T-cell (primary cell): ENCODE measurements at regions not wholly inside any gene's neighbourhood (a gene's known extent, or its start where the extent isn't known, plus 50 kb on each side); places are given as distances from the start of the nearest gene placed in this dataset.

Experiments
- ATAC-seq, 4 experiments: fragments of 200-7000 bp in 3 of 4; fragments of 150-1000 bp in 1 of 4; cut with Tn5 transposase; replicated peaks in 1 of 4; 1 replicate in 3 of 4; 2 replicates in 1 of 4; pipeline ENCODE4 v1.10.0; 2021; ENCODE audit warnings: moderate library complexity in 3 of 4, mild to moderate bottlenecking in 2 of 4, moderate number of reproducible peaks in 1 of 4
- CTCF ChIA-PET, 2 donors: fragments of 300-600 bp; sonication (Branson Sonifier 250); formaldehyde crosslinking; loops; one replicate each; lab custom pipeline; 2022; ENCODE audit warnings: antibody characterized with exemption in 2 of 2; lab: Charles Lee
- POLR2A ChIA-PET, 2 donors: fragments of 300-600 bp; sonication (Branson Sonifier 250); formaldehyde crosslinking; loops; one replicate each; lab custom pipeline; 2022; ENCODE audit warnings: antibody characterized with exemption in 2 of 2; lab: Charles Lee
- DNase-seq, 35 experiments: peaks; one replicate each; pipeline versions ENCODE4 v3.0.0 to v3.0.0-alpha.2; 2013 to 2023
- H3K27ac ChIP-seq: one replicate; pipeline ENCODE4 v1.5.1; 2013; ENCODE audit warnings: low read length
- H3K27me3 ChIP-seq, 2 experiments: replicated peaks in 1 of 2; 1 replicate in 1 of 2; 2 replicates in 1 of 2; pipeline versions ENCODE4 v1.6.1 to v1.7.0; 2013; ENCODE audit warnings: low read length in 1 of 2, mixed read lengths in 1 of 2; ENCODE audit not compliant: control insufficient read depth in 2 of 2, insufficient read depth in 2 of 2; ENCODE audit errors: extremely low read depth in 1 of 2
- H3K36me3 ChIP-seq, 2 donors: 1 replicate in 1 of 2; 2 replicates in 1 of 2; pipeline versions ENCODE4 v1.6.1 to v1.7.0; 2013; ENCODE audit warnings: low read length in 1 of 2; ENCODE audit not compliant: control insufficient read depth in 2 of 2, insufficient read depth in 1 of 2; ENCODE audit errors: extremely low read depth in 1 of 2
- H3K4me1 ChIP-seq, 2 experiments: 1 replicate in 1 of 2; 2 replicates in 1 of 2; pipeline versions ENCODE4 v1.6.1 to v1.7.0; 2013; ENCODE audit warnings: low read length in 2 of 2, mixed read lengths in 1 of 2; ENCODE audit not compliant: insufficient read depth in 2 of 2, control insufficient read depth in 1 of 2; ENCODE audit errors: extremely low read depth in 1 of 2
- H3K4me3 ChIP-seq, 2 donors: 1 replicate in 1 of 2; 2 replicates in 1 of 2; pipeline versions ENCODE4 v1.5.1 to v1.7.0; 2013; ENCODE audit warnings: mild to moderate bottlenecking in 2 of 2, low read length in 1 of 2, moderate library complexity in 1 of 2; ENCODE audit not compliant: control insufficient read depth in 1 of 2; ENCODE audit errors: extremely low read depth in 1 of 2
- H3K9me3 ChIP-seq: 2 replicates; pipeline ENCODE4 v1.7.0; 2013
- H3K27ac Mint-ChIP-seq, 2 donors: one replicate each; pipeline ENCODE4 v1.8.0; 2020 to 2021; ENCODE audit warnings: mild to moderate bottlenecking in 2 of 2, mixed read lengths in 2 of 2
- H3K27me3 Mint-ChIP-seq, 2 donors: one replicate each; pipeline ENCODE4 v1.8.0; 2021 to 2022; ENCODE audit warnings: mixed read lengths in 2 of 2
- H3K36me3 Mint-ChIP-seq: one replicate; pipeline ENCODE4 v1.8.0; 2021; ENCODE audit warnings: mixed read lengths
- H3K4me1 Mint-ChIP-seq, 3 donors: one replicate each; pipeline ENCODE4 v1.8.0; 2020 to 2022; ENCODE audit warnings: mixed read lengths in 3 of 3, mild to moderate bottlenecking in 1 of 3
- H3K4me3 Mint-ChIP-seq, 3 donors: one replicate each; pipeline ENCODE4 v1.8.0; 2020 to 2022; ENCODE audit warnings: mild to moderate bottlenecking in 3 of 3, mixed read lengths in 3 of 3, moderate library complexity in 3 of 3
- H3K9me3 Mint-ChIP-seq, 3 donors: one replicate each; pipeline ENCODE4 v1.8.0; 2020 to 2022; ENCODE audit warnings: mixed read lengths in 3 of 3
- WGBS: methylation state at CpG from one replicate; pipeline ENCODE4 v1.1.5; 2013; ENCODE audit warnings: missing lambda C conversion rate; ENCODE audit not compliant: insufficient coverage; 5-methylcytosine and 5-hydroxymethylcytosine counted together

GRCh38 chr7:97390915-97391593 lies 273.6 kb downstream of the SDHAF3 start:
- WGBS, result 40% methylated on average over 1 of the region's 4 CpGs
- H3K27me3 Mint-ChIP-seq, result peaks cover 0 to 2% of the 10 kb centered on the region in 2 donors
- H3K27me3 ChIP-seq, result no peaks in the 10 kb centered on the region
- H3K36me3 Mint-ChIP-seq, result no peaks in the 10 kb centered on the region
- DNase-seq (no peak), ATAC-seq (no peak)
- H3K4me1 Mint-ChIP-seq, result no peaks in the 10 kb centered on the region
- POLR2A ChIA-PET, result no interaction called here
- H3K4me1 ChIP-seq, result no peaks in the 10 kb centered on the region
- H3K4me3 ChIP-seq, result no peak overlapping the region
- H3K4me3 Mint-ChIP-seq, result no peak overlapping the region
- H3K9me3 ChIP-seq, result no peaks in the 10 kb centered on the region
- H3K9me3 Mint-ChIP-seq, result no peaks in the 10 kb centered on the region
- H3K27ac ChIP-seq, result no peak overlapping the region
- CTCF ChIA-PET, result no interaction called here
- H3K27ac Mint-ChIP-seq, result no peak overlapping the region
- no peaks in the 10 kb centered on the region for H3K36me3 ChIP-seq

GRCh38 chr7:97401398-97401797 lies 283.9 kb downstream of the SDHAF3 start:
- Histone ChIP-seq H3K27me3 (no peaks in the 10 kb centered on the region), H3K36me3 (no peaks in the 10 kb centered on the region), H3K4me3 (no peak overlapping the region), H3K9me3 (no peaks in the 10 kb centered on the region), H3K27ac (no peak overlapping the region), H3K4me1 (no peaks in the 10 kb centered on the region)
- DNase-seq (no peak), ATAC-seq (no peak)
- peaks cover 6 to 9% of the 10 kb centered on the region in 2 donors for H3K27me3 Mint-ChIP-seq
- H3K27ac Mint-ChIP-seq, result no peak overlapping the region
- ChIA-PET CTCF (no interaction called here), POLR2A (no interaction called here)
- no peaks in the 10 kb centered on the region for H3K4me1 Mint-ChIP-seq
- no peaks in the 10 kb centered on the region for H3K9me3 Mint-ChIP-seq
- H3K36me3 Mint-ChIP-seq, result no peaks in the 10 kb centered on the region
- 15% methylated on average over 1 of the region's 5 CpGs for WGBS
- H3K4me3 Mint-ChIP-seq, result no peak overlapping the region

- DNase-seq (no peak), ATAC-seq (no peak)
- Mint-ChIP-seq H3K36me3 (no peaks in the 10 kb centered on the region), H3K27ac (no peak overlapping the region), H3K4me1 (no peaks in the 10 kb centered on the region), H3K4me3 (no peak overlapping the region), H3K9me3 (no peaks in the 10 kb centered on the region), H3K27me3 (peaks cover 5 to 13% of the 10 kb centered on the region in 2 donors)
- Histone ChIP-seq H3K36me3 (no peaks in the 10 kb centered on the region), H3K9me3 (no peaks in the 10 kb centered on the region), H3K27me3 (no peaks in the 10 kb centered on the region), H3K4me3 (no peak overlapping the region), H3K4me1 (no peaks in the 10 kb centered on the region), H3K27ac (no peak overlapping the region)
- POLR2A ChIA-PET, result no interaction called here
- WGBS, result no CpG with 5 or more reads among the region's 3 CpGs
- CTCF ChIA-PET, result no interaction called here
Observed at GRCh38 chr7:97405835-97406234, 288.3 kb downstream of the SDHAF3 start.

DNA sequence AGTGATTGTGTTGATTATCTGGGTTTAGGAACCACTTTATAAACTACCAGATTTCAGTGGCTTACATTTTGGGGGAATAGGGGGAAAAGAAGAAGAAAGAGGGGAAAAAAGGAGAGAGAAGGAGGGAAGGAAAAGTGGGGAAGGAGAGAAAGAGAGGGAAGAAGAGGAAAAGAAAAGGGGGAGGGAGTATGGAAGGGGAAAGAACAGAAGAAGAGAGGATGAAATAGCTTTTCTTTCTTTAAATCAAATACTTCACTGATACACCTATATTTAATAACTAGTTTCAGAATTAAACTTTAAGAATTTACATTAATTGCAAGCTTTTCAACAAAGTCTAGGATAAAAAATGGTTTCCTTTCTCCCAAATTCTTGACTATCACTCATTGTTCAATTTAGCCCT lies 289.6 kb downstream of the SDHAF3 start:
- ATAC-seq (no peak), DNase-seq (no peak)
- Mint-ChIP-seq H3K9me3 (no peaks in the 10 kb centered on the region), H3K27ac (no peak overlapping the region), H3K27me3 (peaks cover 4 to 13% of the 10 kb centered on the region in 2 donors), H3K4me1 (no peaks in the 10 kb centered on the region), H3K36me3 (no peaks in the 10 kb centered on the region), H3K4me3 (no peak overlapping the region)
- H3K36me3 ChIP-seq, result no peaks in the 10 kb centered on the region
- no peaks in the 10 kb centered on the region for H3K27me3 ChIP-seq
- ChIA-PET CTCF (no interaction called here), POLR2A (no interaction called here)
- H3K4me1 ChIP-seq, result no peaks in the 10 kb centered on the region
- H3K9me3 ChIP-seq, result no peaks in the 10 kb centered on the region
- no peak overlapping the region for H3K27ac ChIP-seq
- H3K4me3 ChIP-seq, result no peak overlapping the region

GRCh38 chr7:97409346-97409745 lies 291.8 kb downstream of the SDHAF3 start:
- H3K4me1 ChIP-seq, result no peaks in the 10 kb centered on the region
- no peak overlapping the region for H3K27ac ChIP-seq
- H3K27me3 ChIP-seq, result no peaks in the 10 kb centered on the region
- Mint-ChIP-seq H3K36me3 (no peaks in the 10 kb centered on the region), H3K4me3 (no peak overlapping the region), H3K4me1 (no peaks in the 10 kb centered on the region), H3K27ac (no peak overlapping the region), H3K27me3 (peaks cover 2 to 9% of the 10 kb centered on the region in 2 donors), H3K9me3 (no peaks in the 10 kb centered on the region)
- no peaks in the 10 kb centered on the region for H3K9me3 ChIP-seq
- no CpG with 5 or more reads among the region's 2 CpGs for WGBS
- ATAC-seq (no peak), DNase-seq (no peak)
- H3K36me3 ChIP-seq, result no peaks in the 10 kb centered on the region
- ChIA-PET CTCF (no interaction called here), POLR2A (no interaction called here)
- no peak overlapping the region for H3K4me3 ChIP-seq

- DNase-seq, result no peak
- no CpG with 5 or more reads among the region's 2 CpGs for WGBS
- no peak overlapping the region for H3K4me3 ChIP-seq
- Mint-ChIP-seq H3K4me3 (no peak overlapping the region), H3K9me3 (peaks cover 2 to 7% (median 3%) of the 10 kb centered on the region in 3 donors), H3K4me1 (no peaks in the 10 kb centered on the region), H3K27ac (no peak overlapping the region), H3K36me3 (no peaks in the 10 kb centered on the region), H3K27me3 (no peaks in the 10 kb centered on the region)
- ATAC-seq, result no peak
- H3K27me3 ChIP-seq, result no peaks in the 10 kb centered on the region
- H3K9me3 ChIP-seq, result no peaks in the 10 kb centered on the region
- H3K27ac ChIP-seq, result no peak overlapping the region
- POLR2A ChIA-PET, result no interaction called here
- CTCF ChIA-PET, result no interaction called here
- H3K4me1 ChIP-seq, result no peaks in the 10 kb centered on the region
- no peaks in the 10 kb centered on the region for H3K36me3 ChIP-seq
Observed at GRCh38 chr7:97418312-97418711, 300.8 kb downstream of the SDHAF3 start.

DNA sequence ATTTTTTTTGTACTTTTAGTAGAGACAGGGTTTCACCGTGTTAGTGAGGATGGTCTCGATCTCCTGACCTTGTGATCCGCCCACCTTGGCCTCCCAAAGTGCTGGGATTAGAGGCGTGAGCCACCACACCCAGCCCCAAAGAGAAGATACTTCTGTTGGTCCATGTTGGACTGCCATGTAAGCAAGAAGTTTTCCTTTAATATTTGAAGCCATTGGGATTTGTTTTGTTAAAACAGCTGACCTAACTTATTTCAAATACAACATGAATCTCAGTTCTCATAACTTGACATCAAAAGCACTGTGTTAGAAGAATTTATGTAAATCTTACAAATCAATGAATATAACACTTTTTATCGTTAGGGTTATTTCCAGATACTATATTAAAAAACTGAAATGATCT lies 302.4 kb downstream of the SDHAF3 start:
- no peaks in the 10 kb centered on the region for H3K4me1 Mint-ChIP-seq

More for the DNA sequence above, 302.4 kb downstream of the SDHAF3 start:
- no CpG with 5 or more reads among the region's 5 CpGs for whole genome bisulfite sequencing
- no peak overlapping the region for H3K27ac ChIP-seq
- H3K9me3 ChIP-seq, result no peaks in the 10 kb centered on the region
- Mint-ChIP-seq H3K9me3 (peaks cover 5 to 7% (median 6%) of the 10 kb centered on the region in 3 donors), H3K27me3 (no peaks in the 10 kb centered on the region), H3K27ac (no peak overlapping the region), H3K36me3 (no peaks in the 10 kb centered on the region), H3K4me3 (no peak overlapping the region)
- no peaks in the 10 kb centered on the region for H3K4me1 ChIP-seq
- POLR2A ChIA-PET, result no interaction called here
- H3K4me3 ChIP-seq, result no peak overlapping the region
- H3K36me3 ChIP-seq, result no peaks in the 10 kb centered on the region
- H3K27me3 ChIP-seq, result no peaks in the 10 kb centered on the region
- CTCF ChIA-PET, result no interaction called here
- ATAC-seq (no peak), DNase-seq (no peak)
